Stimulated activated naive CD8-positive, alpha-beta T cell treated with anti-CD3 and anti-CD28 coated beads, Interleukin-15, amount 100 ng/mL, for 72 hours (primary cell): ENCODE measurements at regions not wholly inside any gene's neighbourhood (a gene's known extent, or its start where the extent isn't known, plus 50 kb on each side); places are given as distances from the start of the nearest gene placed in this dataset.

Experiments
- ATAC-seq: fragments of 150-1000 bp; cut with Tn5 transposase; 2 replicates; pipeline ENCODE4 v1.10.0; 2021; ENCODE audit warnings: mild to moderate bottlenecking, moderate library complexity
- DNase-seq, 2 donors: peaks; one replicate each; pipeline ENCODE4 v3.0.0; 2021 to 2022
- H3K27ac Mint-ChIP-seq, 2 donors: one replicate each; pipeline ENCODE4 v1.8.0; 2022; ENCODE audit warnings: mild to moderate bottlenecking in 2 of 2, mixed read lengths in 2 of 2, moderate library complexity in 2 of 2
- H3K27me3 Mint-ChIP-seq: one replicate; pipeline ENCODE4 v1.8.0; 2022; ENCODE audit warnings: mixed read lengths
- H3K4me1 Mint-ChIP-seq: one replicate; pipeline ENCODE4 v1.8.0; 2022; ENCODE audit warnings: mild to moderate bottlenecking, mixed read lengths
- H3K4me3 Mint-ChIP-seq, 2 donors: one replicate each; pipeline ENCODE4 v1.8.0; 2022; ENCODE audit warnings: mild to moderate bottlenecking in 2 of 2, mixed read lengths in 2 of 2, moderate library complexity in 1 of 2
- H3K9me3 Mint-ChIP-seq, 2 donors: one replicate each; pipeline ENCODE4 v1.8.0; 2022; ENCODE audit warnings: mixed read lengths in 2 of 2

DNA sequence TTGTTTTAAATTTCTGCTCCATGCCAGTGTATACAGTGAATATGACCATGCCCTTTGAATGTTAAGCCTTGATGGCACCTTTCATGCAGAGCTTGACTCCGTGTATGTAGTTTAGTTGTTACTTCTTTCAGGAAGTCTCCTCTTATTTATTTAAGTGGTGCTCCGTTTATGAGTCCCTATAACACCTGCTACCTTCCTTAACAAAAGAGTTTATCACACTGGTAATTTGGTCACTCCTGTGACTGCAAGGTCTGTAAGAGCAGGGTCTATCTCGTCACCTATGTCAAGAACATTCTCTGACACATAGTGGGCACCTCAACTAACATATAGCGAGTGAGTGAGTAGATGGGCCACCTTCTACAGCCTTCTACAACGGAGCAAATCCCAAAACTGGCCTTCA is 152.5 kb downstream of the CCDC34 start:
- DNase-seq (no peak), ATAC-seq (no peak)
- peaks cover 0 to 6% of the 10 kb centered on the region in 2 donors for H3K9me3 Mint-ChIP-seq
- H3K4me3 Mint-ChIP-seq, result no peak overlapping the region
- H3K4me1 Mint-ChIP-seq, result no peaks in the 10 kb centered on the region
- no peak overlapping the region for H3K27ac Mint-ChIP-seq
- peaks cover 18% of the 10 kb centered on the region for H3K27me3 Mint-ChIP-seq

DNA sequence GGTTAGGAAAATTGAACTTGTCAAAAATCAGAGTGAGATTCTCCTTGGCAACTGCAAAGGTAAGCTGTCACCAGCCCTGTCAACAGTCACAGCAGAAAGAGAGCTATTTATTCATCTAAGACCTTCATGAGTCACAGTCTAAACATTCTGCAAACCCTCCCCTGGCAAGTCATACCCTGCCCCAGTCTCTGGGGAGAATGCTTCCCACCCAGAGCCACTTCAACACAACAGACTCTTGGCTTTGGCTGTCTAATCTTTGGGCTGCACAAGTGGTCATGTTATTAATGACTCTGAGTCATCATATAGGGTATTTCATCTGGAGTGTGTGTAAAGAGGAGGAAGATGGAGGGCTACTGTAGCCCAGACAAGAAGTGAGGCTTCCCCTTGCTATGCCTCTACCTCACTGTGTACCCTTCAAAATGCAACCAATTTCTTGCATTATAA is 153.4 kb downstream of the CCDC34 start:
- ATAC-seq, result peak; percentile 28
- H3K27ac Mint-ChIP-seq, result no peak overlapping the region

DNA sequence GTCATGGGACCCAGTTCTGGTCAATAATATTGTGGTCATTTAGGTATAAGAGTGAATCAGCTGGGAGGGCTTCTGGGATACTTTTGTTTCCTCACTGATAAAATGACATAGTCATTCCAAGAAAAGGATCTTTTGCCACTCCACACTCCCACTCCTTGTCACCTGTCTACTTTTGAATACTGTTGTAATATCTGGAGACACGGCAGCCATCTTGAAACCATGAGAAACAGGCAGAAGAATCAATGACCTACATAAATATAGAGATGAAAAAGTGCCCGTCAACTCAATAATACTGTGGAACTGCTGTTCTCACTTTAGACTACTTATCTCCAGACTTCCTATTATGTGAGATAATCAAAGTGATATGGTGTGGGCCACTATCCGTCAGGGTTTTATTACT is 154.2 kb downstream of the CCDC34 start:
- Mint-ChIP-seq H3K4me1 (no peaks in the 10 kb centered on the region), H3K4me3 (no peak overlapping the region), H3K27ac (no peak overlapping the region), H3K9me3 (peaks cover 0 to 6% of the 10 kb centered on the region in 2 donors), H3K27me3 (peaks cover 18% of the 10 kb centered on the region)
- no peak for DNase-seq
- ATAC-seq, result no peak

More for the DNA sequence above, 153.4 kb downstream of the CCDC34 start:
- Mint-ChIP-seq H3K4me3 (no peak overlapping the region), H3K4me1 (no peaks in the 10 kb centered on the region), H3K27me3 (peaks cover 18% of the 10 kb centered on the region), H3K9me3 (peaks cover 0 to 6% of the 10 kb centered on the region in 2 donors)
- DNase-seq, result no peak

DNA sequence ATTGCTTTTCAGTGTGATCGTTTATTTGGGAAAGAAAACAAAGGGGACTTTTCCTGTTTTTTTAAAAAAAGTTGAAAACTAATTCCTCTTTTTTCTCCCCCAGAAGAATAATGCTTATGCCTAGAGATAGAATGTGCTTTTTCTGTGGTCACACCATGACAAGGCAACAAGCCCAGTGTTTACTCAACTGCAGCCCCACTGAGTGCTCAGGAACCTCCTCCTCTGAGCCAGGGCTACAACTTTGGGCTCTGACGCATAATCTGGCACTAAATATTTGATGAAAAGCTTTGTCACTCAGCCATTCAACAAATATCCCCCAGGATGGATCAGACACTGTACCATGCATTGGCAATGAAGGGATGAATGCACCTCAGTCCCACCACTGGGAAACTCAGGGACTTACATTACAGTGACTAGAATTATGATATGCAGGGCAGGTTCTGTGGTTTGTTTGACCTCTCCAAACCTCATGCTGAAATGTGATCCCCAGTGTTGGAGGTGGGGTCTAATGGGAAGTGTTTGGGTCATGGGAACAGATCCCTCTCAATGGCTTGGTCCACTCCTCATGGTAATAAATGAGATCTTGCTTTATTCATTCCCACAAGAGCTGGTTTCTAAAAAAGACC is 155.9 kb downstream of the CCDC34 start:
- Mint-ChIP-seq H3K27me3 (peaks cover 23% of the 10 kb centered on the region), H3K4me3 (no peak overlapping the region), H3K4me1 (no peaks in the 10 kb centered on the region), H3K27ac (no peak overlapping the region), H3K9me3 (peaks cover 0 to 6% of the 10 kb centered on the region in 2 donors)
- ATAC-seq (no peak), DNase-seq (no peak)

DNA sequence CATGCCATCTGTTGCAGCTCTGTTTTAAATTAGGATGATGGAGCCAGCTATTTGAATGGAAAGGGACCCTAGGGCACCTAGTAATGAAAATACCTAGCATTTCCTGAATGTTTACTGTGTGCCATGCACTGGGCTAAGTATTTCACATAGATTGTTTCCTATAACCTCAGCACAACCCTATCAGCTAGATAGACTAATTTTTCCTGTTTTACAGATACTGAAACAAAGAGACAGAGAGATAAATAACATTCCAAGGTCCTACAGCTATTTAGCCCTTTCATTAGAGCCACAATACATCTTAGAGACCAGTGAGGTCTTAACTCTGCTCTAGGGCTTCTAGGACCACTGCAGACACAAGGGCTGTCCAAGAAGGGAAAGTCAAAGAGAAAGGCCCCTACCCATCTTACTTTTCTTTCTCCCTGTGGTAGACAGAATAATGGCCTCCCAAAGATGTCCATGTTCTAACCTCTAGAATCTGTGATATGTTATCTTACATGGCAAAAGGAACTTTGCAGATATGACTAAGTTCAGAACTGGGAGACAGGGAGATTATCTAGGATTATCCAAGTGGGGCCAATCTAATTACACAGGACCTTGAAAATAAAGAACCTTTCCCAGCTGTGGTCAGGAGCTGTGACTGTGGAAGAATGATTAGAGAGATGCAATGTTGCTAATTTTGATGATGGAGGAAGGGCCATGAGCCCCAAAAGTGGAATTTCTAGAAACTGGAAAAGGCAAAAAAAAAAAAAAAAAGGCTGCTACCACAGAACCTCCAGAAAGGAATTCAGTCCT is 157.0 kb downstream of the CCDC34 start:
- ATAC-seq (no peak), DNase-seq (no peak)
- Mint-ChIP-seq H3K9me3 (peaks cover 0 to 6% of the 10 kb centered on the region in 2 donors), H3K27ac (no peak overlapping the region), H3K27me3 (peaks cover 15% of the 10 kb centered on the region), H3K4me3 (no peak overlapping the region), H3K4me1 (peaks cover 6% of the 10 kb centered on the region)

DNA sequence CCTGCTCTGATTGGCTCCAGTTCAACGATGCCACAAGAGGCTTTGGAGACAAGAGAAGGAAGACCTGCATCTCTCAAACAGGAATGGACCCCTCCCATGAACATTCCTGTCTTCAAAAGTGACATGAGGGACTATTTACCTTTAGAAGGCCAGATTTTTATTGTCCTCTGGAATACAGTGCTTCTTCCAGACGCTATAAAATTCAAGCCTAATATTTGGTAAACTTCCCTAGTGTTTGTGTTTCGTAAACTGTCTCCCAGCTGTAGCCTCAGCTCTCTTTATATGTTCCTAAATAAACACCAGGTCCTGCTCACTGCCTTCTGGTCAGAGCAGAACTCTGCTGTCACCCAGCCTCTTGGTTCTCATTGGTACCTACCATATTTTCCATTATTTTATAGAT is 157.8 kb downstream of the CCDC34 start:
- DNase-seq, result no peak
- ATAC-seq, result no peak
- no peak overlapping the region for H3K27ac Mint-ChIP-seq
- H3K9me3 Mint-ChIP-seq, result peaks cover 0 to 6% of the 10 kb centered on the region in 2 donors
- peaks cover 15% of the 10 kb centered on the region for H3K27me3 Mint-ChIP-seq
- H3K4me3 Mint-ChIP-seq, result no peak overlapping the region
- peaks cover 6% of the 10 kb centered on the region for H3K4me1 Mint-ChIP-seq

DNA sequence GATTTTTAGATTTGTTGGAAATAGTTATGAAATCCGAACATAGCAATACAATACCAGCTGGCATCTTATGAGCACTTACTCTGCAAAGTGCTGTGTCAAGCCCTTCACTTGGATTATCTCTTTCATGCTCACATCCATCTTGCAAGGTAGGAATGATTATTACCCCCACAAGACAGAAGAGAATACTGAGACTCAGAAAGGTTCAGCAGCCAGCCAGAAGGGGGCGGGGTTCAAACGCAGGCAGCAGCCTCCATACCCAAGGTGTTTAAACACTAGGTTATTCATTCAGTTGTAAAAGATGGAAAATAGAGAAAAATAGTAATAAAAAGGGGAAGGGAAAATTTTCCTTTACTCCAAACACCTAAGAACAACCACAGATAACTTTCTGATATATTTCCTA is 158.5 kb downstream of the CCDC34 start:
- Mint-ChIP-seq H3K27me3 (peaks cover 15% of the 10 kb centered on the region), H3K9me3 (peaks cover 0 to 6% of the 10 kb centered on the region in 2 donors), H3K4me3 (no peak overlapping the region), H3K27ac (no peak overlapping the region), H3K4me1 (peaks cover 6% of the 10 kb centered on the region)
- ATAC-seq (no peak), DNase-seq (no peak)

DNA sequence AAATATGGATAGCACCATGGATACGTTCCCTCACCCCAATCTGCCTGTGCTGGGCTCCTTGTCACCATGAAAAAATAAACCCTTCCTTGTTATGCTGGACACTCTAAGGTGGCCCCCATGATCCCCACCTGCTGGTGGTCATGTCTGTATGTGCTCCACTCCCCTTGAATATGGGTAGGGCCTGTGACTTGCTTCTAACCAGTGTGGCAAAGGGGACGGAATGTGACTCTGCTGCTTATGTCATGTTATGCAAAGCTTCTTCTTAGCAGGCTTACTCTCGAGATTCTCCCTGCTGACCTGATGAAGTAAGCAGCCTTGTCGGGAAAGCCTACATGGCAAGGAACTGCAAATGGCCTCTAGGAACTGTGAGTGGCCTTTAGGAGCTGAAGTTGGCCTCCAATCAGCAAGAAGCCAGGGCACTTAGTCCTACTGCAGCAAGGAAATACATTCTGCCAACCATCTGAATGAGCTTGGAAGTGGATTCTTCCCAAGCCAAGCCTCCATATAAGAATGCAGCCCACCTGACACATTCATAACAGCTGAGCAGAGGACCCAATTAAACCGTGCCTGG is 159.9 kb downstream of the CCDC34 start:
- H3K27me3 Mint-ChIP-seq, result peaks cover 15% of the 10 kb centered on the region
- DNase-seq (no peak), ATAC-seq (no peak)
- peak overlapping the region in 1 of 2 donors; percentile 85 for H3K27ac Mint-ChIP-seq
- peaks cover 0 to 6% of the 10 kb centered on the region in 2 donors for H3K9me3 Mint-ChIP-seq
- no peak overlapping the region for H3K4me3 Mint-ChIP-seq
- peaks cover 6% of the 10 kb centered on the region for H3K4me1 Mint-ChIP-seq

DNA sequence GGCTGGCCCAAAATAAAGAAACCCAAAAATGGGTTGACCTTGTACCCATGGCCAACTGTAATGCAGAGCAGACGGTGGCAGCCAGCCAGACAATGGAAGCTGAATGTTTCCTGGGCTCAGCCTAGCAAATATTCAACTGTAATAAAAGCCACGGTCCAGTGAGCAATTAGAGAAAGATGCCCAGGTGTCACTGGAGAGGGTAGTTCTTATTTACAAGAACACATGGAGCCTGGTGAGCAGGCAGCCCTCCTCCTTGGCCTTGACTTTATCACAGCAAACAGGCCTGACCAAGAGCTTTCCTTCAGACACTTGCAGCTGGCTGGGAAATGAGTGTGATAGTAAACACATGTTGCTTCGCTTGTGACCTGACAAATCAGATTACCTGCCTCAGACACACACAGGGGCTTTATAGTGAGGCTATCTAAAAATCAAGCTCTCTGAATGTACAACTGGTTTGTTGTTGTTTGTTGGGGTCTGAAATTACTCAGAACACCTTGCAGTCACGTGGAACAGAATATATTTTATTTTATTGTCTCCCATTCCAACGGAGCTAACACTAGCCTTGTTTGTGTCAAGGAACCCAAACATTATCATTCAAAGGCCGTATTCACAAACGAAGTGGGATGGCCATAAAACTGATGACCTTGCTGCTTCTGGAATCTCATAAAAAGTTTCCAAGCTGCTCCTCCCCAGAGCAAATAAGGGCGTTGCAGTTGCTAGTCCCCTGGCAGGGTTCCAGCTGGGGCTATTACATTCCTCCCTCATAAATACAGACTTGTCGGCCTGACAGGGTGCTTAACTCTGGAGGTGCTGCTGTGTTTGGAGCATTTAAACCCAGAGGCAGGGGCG is 161.1 kb downstream of the BBOX1 start:
- no peak for ATAC-seq
- no peak overlapping the region for H3K4me3 Mint-ChIP-seq
- H3K9me3 Mint-ChIP-seq, result no peaks in the 10 kb centered on the region
- peaks cover 15% of the 10 kb centered on the region for H3K27me3 Mint-ChIP-seq
- peaks cover 6% of the 10 kb centered on the region for H3K4me1 Mint-ChIP-seq
- no peak for DNase-seq
- no peak overlapping the region for H3K27ac Mint-ChIP-seq

DNA sequence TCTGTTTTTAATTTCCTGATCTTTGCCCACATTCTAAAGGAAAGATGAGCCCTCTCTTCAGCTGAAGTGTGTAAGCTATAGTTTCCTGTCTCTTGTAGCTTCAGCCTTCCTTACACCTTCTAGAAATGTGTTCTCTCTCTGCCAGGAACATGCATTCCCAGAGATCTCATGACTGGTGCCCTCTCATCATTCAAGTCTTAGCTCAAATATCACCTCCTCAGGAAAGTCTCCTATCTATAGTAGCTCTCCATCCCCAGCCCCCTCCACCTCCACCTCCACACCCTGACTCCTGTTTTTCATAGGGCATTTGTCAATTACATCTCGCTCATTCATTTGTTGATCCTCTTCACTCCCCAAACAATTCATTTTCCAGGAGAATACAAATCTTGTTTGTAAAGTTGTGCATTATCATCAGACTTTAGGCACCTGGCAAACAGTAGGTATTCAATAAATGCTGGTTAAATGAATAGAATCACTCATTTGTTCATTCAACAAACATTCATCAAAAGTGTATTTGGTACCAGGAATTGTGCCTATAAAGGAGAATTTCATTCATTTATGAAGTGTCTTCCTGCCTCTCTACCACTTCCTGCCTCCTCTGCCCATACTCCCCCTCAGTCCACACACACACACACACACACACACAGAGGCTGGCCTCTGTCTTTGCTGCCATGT is 160.3 kb downstream of the BBOX1 start:
- Mint-ChIP-seq H3K4me1 (peaks cover 6% of the 10 kb centered on the region), H3K4me3 (no peak overlapping the region), H3K27ac (no peak overlapping the region), H3K27me3 (peaks cover 10% of the 10 kb centered on the region), H3K9me3 (no peaks in the 10 kb centered on the region)
- ATAC-seq, result no peak
- DNase-seq, result no peak

DNA sequence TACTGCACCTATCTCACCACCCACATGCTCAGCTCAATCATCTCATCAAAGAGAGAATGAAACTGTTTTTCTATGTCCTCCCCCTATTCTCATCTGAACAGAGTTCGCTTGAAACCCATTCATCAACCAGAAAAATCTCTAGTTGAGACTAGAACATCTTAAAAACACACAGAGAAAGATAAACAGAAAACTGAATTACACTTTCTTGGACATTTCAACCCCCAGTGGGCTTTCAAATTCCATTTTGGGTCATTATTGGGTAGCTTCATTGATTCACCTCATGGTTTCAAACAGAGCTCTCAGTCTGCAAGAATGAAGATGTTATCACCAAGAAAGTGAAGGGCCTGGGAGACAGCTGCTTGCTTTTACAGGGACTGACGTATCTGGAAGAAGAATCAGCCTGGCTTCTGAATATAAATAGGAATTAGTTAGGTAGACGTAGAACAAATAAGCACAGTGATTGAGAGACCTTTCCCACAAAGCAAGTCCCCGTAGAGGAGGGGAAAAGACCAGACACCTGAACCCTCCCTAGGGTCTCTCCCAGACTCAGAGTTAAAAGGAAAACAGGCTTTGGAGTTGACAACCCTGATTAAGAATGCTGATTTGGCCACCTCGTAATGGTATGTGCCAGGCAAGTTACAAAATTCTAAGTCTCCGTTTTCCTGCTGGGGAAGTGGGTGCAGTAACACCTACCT is 155.7 kb downstream of the BBOX1 start:
- Mint-ChIP-seq H3K4me1 (peaks cover 4% of the 10 kb centered on the region), H3K27ac (no peak overlapping the region), H3K9me3 (no peaks in the 10 kb centered on the region), H3K4me3 (no peak overlapping the region), H3K27me3 (peaks cover 9% of the 10 kb centered on the region)
- ATAC-seq (no peak), DNase-seq (no peak)

DNA sequence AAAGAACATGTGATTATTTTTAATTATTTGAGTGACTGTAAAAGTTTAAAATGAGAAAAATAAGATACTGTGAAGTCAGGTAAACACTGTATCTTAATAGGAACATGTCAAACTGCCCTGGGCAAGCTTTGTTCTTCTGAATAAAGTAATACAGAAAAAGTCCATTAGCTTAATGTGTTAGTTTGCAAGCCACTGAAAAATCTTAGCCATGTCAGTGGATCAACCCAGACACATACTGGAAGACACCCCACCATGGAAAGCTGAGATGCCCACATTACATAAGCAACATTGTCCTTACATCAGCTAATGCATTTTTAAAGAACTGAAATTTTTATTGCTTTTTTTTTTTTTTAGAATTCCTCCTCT is 155.2 kb downstream of the BBOX1 start:
- H3K4me1 Mint-ChIP-seq, result no peaks in the 10 kb centered on the region
- peaks cover 14% of the 10 kb centered on the region for H3K27me3 Mint-ChIP-seq
- DNase-seq (no peak), ATAC-seq (no peak)
- H3K4me3 Mint-ChIP-seq, result no peak overlapping the region
- no peaks in the 10 kb centered on the region for H3K9me3 Mint-ChIP-seq
- no peak overlapping the region for H3K27ac Mint-ChIP-seq

DNA sequence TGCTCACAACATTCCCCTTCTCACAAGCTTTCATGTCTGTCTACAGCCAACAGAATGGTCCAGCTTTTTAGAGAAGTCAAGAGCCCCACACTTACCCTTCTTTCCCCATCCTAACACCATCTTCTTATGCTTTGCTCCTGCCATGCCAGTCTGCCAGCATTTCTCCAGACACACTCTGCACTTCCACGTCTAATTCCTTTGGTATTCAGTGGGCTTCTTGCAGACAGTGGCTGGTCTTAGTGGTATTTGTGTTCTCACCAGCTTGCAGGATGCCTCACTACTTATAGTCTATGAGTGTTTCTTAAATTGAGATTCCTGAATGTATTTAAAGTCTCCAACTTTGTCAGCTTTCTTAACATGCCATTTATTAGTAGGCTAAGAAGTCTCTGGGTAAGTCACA is 154.4 kb downstream of the BBOX1 start:
- H3K4me1 Mint-ChIP-seq, result no peaks in the 10 kb centered on the region
- H3K27ac Mint-ChIP-seq, result no peak overlapping the region
- H3K4me3 Mint-ChIP-seq, result no peak overlapping the region
- H3K27me3 Mint-ChIP-seq, result peaks cover 20% of the 10 kb centered on the region
- ATAC-seq (no peak), DNase-seq (no peak)
- no peaks in the 10 kb centered on the region for H3K9me3 Mint-ChIP-seq

DNA sequence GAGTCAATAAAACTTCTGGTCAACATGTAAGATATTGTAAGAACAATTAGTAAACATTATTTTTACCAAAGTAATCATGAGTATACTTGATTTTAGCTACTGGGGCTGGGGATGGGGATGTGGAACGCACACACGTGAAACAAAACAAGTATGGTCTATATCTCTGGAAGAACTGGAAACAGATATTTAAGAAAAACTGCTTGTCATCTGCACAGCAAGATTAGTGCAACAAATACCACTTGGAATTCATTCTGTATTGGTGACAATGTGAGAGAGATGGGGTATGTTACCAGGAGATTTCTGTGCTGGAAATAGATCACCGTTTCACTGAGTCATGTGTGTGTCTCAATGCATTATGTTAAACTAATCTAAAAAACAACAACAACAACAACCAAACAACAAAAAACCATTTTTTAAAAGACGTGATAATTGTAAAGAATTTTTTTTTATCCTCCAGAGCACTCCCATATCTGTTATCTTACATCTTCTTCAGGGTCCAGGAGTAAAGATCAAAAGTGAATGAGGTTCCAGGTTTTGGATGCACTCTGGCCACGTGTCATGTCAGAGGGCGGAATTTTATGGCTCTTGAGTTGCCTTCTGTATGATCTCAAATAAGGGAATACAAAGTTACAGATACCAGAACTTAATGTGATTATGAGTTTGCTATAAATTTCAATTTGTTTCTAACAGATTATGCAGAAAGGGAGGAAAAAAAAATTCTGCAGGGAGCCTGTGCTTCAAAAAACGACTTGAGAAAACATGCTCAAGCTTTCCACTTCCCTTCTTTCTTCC is 153.0 kb downstream of the BBOX1 start:
- no peak overlapping the region for H3K27ac Mint-ChIP-seq
- H3K4me3 Mint-ChIP-seq, result no peak overlapping the region
- H3K27me3 Mint-ChIP-seq, result peaks cover 29% of the 10 kb centered on the region
- H3K4me1 Mint-ChIP-seq, result no peaks in the 10 kb centered on the region
- no peaks in the 10 kb centered on the region for H3K9me3 Mint-ChIP-seq
- ATAC-seq (no peak), DNase-seq (no peak)
